HG03280 (cell line): ENCODE measurements at regions not wholly inside any gene's neighbourhood (a gene's known extent, or its start where the extent isn't known, plus 50 kb on each side); places are given as distances from the start of the nearest gene placed in this dataset.

Experiments
- ATAC-seq: cut with Tn5 transposase; IDR thresholded peaks from one replicate; pipeline ENCODE4 v1.9.1; 2021; ENCODE audit warnings: mild to moderate bottlenecking, moderate library complexity; ENCODE audit not compliant: unreplicated experiment

DNA sequence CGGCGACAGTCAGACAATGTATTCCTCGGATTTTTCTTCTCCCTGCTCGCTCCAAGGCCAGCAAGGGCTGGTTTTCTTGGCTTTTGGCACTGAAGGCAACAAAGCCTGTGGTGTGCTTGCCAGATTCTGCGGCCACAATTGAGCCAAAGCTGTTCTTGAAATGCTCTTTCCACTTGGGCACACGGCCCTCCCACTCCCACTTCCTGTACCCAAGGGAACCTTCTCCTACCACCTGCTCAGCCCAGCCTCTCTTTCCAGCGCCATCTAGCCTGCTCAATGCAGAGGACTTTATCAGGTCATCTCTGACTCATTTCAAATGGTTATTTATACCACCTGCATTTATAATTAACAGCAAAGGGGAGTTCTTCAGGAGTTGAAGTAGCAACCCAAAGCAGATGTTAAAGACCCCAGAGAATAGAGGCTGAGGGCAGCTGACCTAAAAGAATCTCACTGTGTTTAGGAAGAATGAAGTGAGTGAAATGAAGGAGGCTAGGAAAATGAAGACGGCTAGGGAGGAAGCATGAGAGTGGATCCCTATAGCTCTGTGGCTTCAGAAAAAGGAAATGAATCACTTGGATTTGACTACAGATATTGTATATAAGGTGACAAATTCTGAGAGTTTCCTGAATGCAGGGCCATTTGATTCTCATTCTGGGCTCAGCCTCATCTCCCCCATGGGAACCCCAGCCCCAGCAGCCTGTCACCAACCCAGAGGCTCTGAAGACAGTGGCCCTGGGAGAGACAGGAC is 439.0 kb downstream of the ENC1 start:
- no peak for ATAC-seq

DNA sequence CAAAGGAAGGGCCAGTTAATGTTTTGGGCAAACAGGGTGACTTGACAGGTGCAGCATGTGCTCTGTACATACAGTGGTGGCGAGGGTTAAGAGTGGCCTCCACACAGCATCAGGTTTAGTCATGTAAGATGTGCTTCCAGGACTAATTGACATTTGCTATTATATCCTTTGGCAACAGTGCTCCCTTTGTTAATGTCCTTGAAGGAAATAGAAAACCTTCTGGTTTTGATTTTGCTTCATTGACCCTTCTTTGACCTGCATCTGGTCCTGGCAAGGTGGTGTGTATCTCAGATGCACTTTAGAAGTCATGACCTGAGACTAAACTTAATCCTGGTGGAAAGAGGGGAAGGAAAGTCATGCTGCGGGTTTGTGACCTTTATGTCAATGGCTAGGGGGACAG is 440.0 kb downstream of the ENC1 start:
- ATAC-seq = no peak

DNA sequence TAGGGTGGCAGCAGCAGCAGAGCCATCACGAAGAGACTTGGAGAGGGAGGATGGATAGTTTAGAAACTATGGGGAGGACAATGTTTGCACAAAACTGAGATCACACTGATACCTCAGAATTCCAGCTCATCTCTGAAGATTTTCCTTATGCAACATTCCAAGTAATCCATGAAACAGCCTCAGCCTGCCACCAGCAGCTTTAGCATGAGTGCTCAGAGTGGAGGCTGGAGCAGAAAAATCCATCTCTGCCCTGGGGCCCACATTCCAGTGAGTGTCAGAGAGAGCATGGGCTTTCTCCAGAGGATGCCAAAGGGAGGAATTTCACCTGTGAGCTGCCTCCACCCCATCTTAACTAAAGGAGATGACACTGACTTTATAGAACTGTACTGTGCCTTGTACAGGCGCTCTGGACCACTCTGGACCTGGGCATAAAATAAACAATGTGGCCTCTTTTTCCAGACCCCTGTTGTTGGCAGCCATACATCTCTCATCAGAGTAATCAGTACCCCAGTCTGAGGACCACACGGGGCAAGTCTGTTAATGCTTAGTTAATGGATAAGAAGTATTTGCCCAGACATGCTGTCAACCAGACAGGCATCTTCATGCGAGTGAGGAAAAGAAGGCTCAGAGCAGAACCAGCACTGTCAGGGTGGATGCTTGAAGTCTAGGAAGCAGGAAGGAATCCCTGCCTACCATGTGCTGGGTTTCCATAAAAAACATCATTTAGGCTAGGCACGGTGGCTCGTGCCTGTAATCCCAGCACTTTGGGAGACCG is 440.9 kb downstream of the ENC1 start:
- ATAC-seq = no peak

DNA sequence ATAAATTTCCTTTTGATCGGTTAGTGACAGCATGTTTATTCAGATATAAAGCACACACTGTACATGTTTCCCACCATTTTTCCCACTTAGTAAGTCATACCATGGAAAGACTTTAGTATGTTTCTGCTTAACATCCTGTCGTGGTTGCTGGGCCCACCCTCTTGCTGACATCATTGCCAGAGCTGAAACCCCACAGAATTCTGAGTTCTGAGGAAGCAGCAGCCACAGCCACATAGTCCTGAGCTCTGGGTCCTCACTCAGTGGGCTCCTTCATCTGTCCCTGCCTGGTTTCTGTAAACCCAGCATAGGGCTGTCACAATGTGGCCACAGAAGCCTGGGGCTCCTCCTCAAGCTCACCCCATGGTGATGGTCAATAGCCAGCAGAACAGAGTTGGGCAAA is 441.5 kb downstream of the ENC1 start:
- no peak for ATAC-seq

DNA sequence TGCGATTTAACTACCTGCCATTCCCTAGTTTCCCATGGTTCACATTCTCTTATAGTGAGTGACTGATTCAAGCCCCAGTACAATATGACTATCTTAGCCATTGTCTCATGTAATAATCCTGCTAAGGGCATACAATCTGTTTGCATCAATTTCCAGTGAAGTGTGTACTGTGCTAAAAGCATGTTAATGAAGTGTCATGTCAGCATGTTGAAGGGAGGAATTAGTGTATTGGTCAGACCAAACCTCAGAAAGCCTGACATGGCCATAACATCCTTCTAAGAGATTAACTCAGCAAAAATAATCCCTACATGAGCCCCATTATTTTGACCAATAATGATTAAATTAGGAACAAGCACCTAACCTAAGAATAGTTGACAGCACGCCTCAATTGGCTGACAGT is 442.4 kb downstream of the ENC1 start:
- ATAC-seq = no peak

DNA sequence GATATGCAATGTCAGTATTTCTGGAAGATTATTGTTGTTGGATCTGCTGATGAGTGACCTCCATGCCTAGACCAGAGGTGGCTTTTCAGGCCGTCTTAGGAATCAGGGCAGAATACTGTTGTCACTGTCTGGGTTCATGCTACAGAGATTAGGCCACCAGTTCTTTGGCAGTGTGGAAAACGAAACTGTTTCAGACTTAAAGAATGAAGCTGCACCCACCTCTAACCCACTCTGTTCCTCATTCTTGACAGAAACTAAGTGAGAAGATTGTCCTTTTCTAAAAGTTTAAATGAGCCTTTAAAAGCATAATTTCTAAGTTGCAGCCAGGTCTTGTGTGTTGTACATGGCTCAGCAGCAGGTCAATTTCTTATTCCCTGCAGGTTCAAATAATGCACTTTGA is 444.3 kb downstream of the ENC1 start:
- ATAC-seq = peak; percentile 79

DNA sequence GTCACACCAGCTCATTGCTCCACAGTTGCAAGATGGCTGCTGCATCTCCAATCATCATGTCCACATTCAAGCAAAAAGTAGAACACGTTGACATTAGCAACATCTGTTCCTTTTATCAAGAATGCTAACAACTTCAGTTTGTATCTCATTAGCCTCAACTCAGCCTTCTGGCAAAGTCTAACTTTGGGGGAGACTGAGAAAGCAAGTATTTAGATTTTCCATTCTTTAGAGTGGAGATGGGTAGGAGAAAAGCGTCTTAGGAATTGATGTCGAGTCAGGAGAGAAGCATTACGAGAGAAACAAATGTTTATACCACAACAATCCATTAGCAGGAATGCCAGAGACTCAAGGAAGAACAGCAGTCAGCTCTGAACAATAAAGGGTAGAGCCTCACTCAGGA is 446.3 kb downstream of the ENC1 start:
- ATAC-seq = no peak

DNA sequence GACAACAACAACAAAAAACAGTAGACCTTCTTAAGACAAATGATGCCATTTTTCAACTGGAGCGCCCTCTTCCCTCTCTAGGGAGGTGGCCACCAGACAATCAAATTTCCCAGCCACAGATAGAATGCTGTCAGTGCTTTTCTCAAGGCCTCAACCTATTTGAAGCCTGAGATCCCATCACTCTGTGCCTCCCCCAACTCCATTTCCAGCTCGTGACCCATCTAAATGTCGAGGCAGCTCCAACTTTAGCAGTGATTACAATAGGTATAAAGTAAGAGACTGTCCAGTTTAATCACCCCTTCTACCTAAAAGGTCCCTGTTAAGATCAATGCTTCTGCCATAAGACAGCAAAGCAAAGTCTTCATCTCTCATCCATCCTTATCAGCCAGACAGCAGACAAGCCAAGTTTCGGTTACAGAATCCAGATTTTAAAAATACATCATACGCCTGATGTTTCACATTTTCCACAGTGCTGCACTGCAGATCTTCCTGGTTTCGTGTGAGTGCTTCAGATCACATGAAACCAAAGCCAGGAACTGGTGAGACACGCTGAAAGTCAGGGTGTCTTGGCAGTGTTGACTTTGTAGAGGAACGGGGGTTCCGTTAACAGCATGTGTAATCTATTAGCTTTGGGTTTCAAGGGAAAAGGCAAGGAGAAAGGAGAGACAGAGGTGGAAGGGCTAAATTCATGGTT is 447.8 kb downstream of the ENC1 start:
- ATAC-seq = no peak

DNA sequence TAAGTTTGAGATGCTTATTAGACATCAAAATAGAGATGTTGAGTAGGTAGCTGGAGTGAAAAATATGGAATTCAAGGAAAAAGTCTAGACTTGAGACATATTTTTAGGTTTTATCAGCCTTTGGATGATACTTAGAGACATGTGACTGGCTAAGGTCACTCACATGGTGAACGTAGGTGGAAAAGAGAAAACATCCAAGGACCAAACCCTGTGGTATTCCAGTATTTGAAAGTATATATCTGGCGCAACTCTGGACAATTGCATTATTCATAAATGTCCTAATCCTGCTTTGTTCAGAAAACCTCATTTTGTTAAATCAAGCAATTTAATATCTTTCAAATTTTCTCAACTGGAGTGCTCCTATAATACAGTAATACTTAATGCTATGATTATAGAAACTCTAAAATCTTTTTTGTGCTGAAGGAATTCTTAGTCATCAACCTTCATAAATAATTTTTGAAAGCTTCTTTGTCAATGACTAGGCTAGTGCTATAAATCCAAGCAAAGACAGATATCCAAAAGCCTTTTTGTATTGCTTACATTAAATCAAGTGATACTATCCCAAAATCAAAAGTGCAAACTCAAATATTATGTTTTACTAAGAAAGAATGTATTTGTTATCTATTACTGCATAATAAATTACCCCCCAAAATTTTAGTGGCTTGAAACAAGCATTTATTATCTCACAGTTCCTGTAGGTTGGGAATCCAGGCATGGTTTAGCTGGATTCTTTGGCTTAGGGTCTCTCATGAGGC is 452.0 kb downstream of the ENC1 start:
- no peak for ATAC-seq

DNA sequence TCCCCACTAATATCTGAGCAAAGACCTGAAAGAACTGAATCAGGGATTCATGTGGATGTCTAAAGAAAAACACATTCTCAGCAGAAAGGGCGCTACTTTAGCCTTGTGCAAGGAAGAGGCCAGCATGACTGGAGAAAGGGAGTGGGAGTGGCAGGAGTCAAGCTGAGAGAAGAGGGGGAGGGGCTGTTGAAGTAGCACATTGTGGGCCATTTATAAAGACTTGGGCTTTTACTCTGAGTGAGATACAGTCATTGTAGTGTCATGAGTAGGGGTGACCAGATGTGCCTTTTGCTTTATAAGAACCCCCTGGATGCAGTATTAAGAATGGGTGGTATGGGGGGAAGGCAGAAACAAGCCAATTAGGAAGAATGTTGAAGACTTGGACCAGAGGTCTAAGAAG is 452.8 kb downstream of the ENC1 start:
- ATAC-seq = no peak

DNA sequence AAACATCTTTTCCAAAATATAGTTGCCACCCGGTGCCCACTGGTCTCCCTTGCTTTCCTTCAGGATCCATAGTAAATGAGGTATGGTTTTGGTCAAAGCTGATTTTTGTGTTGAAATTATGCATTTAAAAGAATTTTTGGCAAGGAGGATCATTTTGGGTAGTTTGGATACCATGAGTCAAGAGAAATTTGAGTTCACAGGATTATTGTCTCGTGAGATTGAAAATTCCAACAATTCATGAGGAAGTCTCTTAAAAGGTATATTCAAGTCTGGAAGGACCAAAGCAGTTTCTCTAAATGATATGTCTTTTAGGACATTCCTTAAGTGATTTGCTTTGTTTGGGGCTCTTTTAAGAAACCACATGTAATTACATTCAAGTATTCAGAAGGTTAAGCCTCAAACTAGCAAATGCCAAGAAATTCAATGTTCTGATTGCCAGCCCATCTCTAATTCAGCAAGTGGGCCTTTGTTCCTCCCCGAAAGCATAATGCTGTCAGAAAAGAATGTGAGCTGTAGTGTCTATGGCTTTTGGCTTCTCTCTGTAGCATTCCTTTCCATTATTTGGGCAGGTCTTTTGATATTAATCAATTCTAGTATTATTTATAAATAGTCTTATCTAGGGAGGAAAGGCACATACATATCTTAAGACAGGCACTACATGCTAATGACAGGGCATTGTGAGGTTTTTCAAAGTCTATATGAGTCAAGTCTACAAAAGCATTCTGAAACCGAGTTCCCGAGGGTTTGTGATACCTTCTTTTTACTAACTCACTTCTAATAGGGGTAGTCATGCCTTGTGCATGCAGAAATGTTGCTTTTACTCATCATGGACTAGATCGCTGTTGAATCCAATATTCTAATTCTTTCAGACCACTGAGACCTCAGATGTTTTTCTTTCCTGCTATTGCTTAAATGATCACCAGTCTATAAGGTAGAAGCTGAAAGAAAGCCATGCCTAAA is 453.9 kb downstream of the ENC1 start:
- ATAC-seq = no peak

DNA sequence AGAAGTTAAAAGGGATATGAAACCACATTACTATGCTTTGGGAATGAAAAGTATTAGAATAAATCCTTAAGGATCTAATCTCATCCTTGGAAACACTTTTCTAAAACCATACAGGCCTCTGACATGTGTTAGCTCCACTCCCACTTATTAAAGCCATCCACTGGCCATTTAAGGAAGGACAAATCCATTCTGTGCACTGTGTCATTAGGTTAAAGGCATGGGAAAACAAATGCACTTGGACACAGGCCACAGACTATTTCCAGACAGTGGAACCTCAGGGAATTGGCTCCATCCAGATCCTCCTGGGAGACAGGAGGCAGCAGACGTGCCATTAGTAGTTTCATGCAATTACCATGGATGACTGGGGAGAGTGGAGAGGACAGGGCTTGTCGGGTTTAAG is 454.9 kb downstream of the ENC1 start:
- no peak for ATAC-seq

DNA sequence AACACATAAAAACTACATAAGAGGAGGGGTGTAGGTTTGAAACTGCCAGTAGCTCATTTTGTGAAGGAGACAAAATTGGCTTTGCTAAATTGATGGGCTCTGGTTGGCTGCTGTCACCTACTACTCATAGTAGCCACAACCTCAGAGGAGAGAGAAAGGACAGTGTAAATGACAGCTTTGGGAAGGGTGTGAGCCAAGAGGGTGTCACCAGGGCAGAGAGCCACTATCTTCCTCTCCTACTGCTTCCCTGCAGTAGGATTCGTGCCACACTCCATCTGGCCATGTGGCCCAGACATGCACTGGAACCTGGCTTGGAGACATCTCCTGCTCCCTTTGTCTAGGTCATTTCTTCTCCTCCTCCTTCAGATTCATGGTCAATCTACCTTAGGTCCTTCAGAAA is 455.9 kb downstream of the ENC1 start:
- ATAC-seq = no peak

DNA sequence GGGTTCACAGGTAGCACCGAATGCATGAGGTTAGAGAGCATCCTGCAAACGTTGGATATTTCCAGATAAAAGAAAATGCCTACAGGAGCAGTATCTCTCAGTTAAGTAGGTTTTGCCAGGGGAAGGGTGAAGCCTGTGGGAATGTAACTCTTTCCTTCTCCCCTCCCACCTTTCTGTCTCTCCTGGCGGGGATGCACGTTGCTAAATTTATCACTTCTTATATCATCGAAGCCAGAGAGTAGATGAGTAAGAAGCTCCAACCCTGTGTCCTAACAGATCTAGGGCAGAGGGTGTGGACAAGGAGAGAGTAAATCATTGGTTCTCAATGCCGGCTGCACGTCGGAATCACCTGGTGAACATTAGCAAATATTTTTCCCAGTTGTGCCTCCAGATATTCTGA is 457.5 kb downstream of the ENC1 start:
- ATAC-seq = no peak

DNA sequence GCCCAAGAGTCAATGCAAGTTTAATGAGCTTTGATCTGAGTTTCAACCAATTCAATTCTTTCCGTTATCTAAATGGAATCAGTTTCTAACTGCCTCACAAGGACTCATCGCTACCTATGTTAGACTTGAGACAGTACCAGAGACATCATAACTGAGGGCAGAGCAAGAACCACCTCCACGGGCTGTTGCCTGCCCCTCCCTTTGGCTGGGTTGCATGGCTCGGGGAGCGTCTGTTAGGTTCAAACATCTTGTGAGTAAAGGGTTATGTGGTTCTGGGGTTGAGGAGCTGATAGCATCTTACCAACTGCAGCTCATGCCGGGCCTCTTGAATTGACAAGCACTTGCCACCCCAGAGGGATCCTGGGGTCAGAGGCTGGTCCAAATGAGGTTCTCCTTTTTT is 457.9 kb downstream of the ENC1 start:
- no peak for ATAC-seq

DNA sequence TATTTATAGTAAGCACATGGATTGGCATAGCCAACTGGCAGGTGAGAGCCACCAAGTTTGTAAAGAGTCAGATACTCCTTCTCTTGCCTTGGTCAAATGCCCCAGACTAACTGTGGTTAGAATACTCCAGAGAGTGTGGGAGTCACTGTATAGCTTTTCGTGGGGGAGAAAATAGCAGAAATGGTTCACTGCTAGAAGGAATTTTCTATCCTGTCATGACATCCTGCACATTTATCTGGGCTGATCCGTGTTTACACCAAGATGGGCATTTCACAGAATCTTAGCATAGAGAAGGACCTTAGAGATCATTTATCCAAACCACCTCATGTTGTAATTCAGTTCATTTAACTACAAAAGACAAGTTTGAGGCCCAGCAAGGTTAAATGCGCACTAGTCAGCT is 460.8 kb downstream of the ENC1 start:
- ATAC-seq = no peak

DNA sequence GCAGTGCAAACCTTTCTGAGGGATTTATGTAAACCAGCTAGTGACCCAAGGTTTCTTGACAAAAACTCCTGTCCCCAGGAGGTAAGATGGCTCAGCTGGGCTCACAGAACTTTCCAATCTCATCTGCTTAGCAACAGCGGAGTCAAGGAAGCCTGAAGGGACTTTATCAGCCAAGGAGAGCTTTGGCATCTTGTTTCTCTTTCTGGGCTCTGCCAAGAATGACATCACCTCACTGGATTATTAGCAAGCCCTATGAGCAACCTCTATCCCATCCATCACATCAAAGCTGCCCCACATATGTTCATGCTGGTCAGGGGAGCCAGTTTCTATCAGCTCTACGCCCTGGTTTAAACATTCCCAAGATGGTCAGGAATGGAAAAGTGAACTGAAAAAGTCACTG is 461.3 kb downstream of the ENC1 start:
- ATAC-seq = no peak

DNA sequence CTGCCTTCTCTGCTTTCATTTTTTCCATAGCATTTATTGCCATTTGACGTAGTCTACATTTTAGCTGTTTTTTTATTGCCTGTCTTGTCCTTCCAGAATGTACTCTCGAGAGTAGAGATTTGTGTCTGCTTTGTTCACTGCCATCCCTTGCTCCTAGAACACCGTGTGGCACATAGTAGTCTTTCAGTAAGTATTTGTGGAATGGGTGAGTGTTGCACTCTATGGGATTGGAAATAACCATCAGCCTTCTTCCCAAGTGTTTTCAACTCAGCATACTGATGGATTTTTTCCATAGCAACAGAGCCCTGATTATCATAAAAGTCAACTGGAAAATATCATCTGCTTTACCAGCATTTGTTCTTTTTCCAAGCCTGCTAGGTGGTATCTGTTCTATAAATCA is 462.6 kb downstream of the ENC1 start:
- no peak for ATAC-seq

DNA sequence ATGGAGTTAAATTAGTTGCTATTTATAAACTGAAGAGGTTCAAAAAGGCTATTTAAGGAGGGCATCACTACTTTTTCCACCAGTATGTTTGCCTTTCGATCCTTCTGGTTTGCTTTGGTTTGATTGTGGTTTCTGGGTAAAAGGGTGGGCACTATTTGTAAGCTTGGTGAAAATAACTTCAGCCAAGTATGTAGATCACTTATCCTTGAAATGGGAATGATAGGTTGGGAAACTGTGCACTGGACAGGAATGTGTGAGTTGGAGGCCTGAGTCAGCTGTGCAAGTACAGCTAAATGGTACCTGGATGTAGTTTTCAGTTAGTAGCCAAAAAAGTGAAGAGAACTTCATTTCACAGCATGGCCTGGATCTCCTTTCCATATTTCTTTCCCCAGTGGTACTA is 466.2 kb downstream of the ENC1 start:
- ATAC-seq = no peak

DNA sequence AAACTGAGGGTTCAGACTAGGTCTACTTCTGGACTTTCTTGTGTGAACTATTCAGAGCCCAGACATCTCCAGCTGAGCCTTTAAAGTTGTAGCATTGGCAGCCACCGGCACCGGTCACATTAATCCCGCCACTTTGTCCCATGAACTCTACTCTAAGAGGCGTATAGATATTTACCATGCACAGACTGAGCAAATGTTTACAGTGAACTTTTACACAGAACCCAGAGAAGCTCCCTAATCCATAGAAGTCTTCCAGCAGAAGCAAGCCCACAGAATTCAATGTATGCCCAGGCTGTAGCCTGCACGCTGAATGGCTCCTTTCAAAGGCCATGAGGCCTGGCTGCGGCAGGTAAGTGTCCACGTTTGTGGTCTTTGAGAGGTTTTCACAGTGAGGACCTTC is 466.9 kb downstream of the ENC1 start:
- ATAC-seq = no peak
